Panc1 (cell line): ENCODE measurements at regions not wholly inside any gene's neighbourhood (a gene's known extent, or its start where the extent isn't known, plus 50 kb on each side); places are given as distances from the start of the nearest gene placed in this dataset.
A peak's percentile ranks its signal among the peaks of the same experiment; 100 is the strongest.

ENCODE experiments used
- ATAC-seq: fragments of 200-7000 bp; cut with Tn5 transposase; 2 replicates; pipeline ENCODE4 v1.9.1; 2020; ENCODE audit warnings: mild to moderate bottlenecking, moderate library complexity
- BruUV-seq: library from RNA; stranded (reverse); fragments of 400-500 nt; replicated peaks from 2 replicates; lab custom pipeline; 2021; lab: Mats Ljungman, UMichigan
- CTCF ChIA-PET: fragments of 300-600 bp; sonication (Branson Sonifier 250); formaldehyde crosslinking; loops from one replicate; lab custom pipeline; 2022; ENCODE audit warnings: antibody characterized with exemption; lab: Charles Lee
- POLR2A ChIA-PET: fragments of 300-600 bp; sonication (Branson Sonifier 250); formaldehyde crosslinking; loops from one replicate; lab custom pipeline; 2022; ENCODE audit warnings: antibody characterized with exemption; lab: Charles Lee
- DNase-seq: peaks from one replicate; pipeline ENCODE4 v3.0.0-alpha.2; 2010; ENCODE audit warnings: low read depth, low spot score
- H3K27ac ChIP-seq: 2 replicates; pipeline ENCODE4 v1.5.1; 2011; ENCODE audit warnings: mild to moderate bottlenecking, low read length, inconsistent platforms
- H3K27me3 ChIP-seq: fragments of 200-500 bp; sonication (Bioruptor generic); 2 replicates; pipeline ENCODE4 v1.6.0; 2014; ENCODE audit warnings: low read length, inconsistent platforms; ENCODE audit not compliant: control insufficient read depth, insufficient read depth
- H3K36me3 ChIP-seq: fragments of 200-500 bp; sonication (Bioruptor generic); 2 replicates; pipeline ENCODE4 v1.5.1; 2014; ENCODE audit warnings: inconsistent platforms, mild to moderate bottlenecking, low read length, moderate library complexity; ENCODE audit not compliant: control insufficient read depth, insufficient read depth
- H3K4me1 ChIP-seq: 2 replicates; pipeline ENCODE4 v1.5.1; 2011; ENCODE audit warnings: inconsistent platforms, mild to moderate bottlenecking, low read length, moderate library complexity; ENCODE audit not compliant: control insufficient read depth, insufficient read depth
- H3K4me3 ChIP-seq, 2 experiments: 2 replicates each; pipeline ENCODE4 v1.5.1; 2011 to 2012; ENCODE audit warnings: low read depth in 2 of 2, low read length in 2 of 2, mild to moderate bottlenecking in 2 of 2, inconsistent platforms in 1 of 2, moderate library complexity in 1 of 2
- H3K9me3 ChIP-seq: fragments of 200-500 bp; sonication (Bioruptor generic); 2 replicates; pipeline ENCODE4 v1.5.1; 2014; ENCODE audit warnings: low read depth, mild to moderate bottlenecking, inconsistent platforms, low read length, moderate library complexity; ENCODE audit not compliant: control insufficient read depth, insufficient read depth
- CTCF ChIP-seq: fragments of 450-650 bp; IDR thresholded peaks from 2 replicates; pipeline ENCODE4 v1.5.1; 2017; ENCODE audit warnings: mild to moderate bottlenecking
- POLR2AphosphoS5 ChIP-seq: IDR thresholded peaks from 2 replicates; pipeline ENCODE4 v1.6.1; 2012; ENCODE audit warnings: mild to moderate bottlenecking, low read depth, low read length, moderate library complexity
- REST ChIP-seq, 2 experiments: IDR thresholded peaks; 2 replicates each; pipeline ENCODE4 v1.6.1; 2011 to 2012; ENCODE audit warnings: low read depth in 2 of 2, control low read depth in 1 of 2, low read length in 1 of 2, mild to moderate bottlenecking in 1 of 2, moderate library complexity in 1 of 2; ENCODE audit not compliant: insufficient read depth in 1 of 2
- SIN3A ChIP-seq: IDR thresholded peaks from 2 replicates; pipeline ENCODE4 v1.6.1; 2012; ENCODE audit warnings: low read depth, mild to moderate bottlenecking, low read length, moderate library complexity, borderline replicate concordance; ENCODE audit not compliant: insufficient read depth
- TCF7L2 ChIP-seq: IDR thresholded peaks from 2 replicates; pipeline ENCODE4 v1.6.1; 2011; ENCODE audit warnings: mild to moderate bottlenecking, low read depth, low read length, inconsistent platforms
- in situ Hi-C: cut with HindIII; loops from 2 replicates; pipeline ENCODE4 v1.10.0; 2016; ENCODE audit warnings: low sequenced_read_pairs, low pct_unique_long_range_greater_than_20kb
- intact Hi-C: fragments of 100-400 bp; cut with micrococcal nuclease; formaldehyde crosslinking; loops from one replicate; pipeline ENCODE4 v1.10.0; 2022; ENCODE audit not compliant: unreplicated experiment

- Histone ChIP-seq H3K4me1 (no peaks in the 10 kb centered on the region), H3K36me3 (no peaks in the 10 kb centered on the region), H3K4me3 (no peak overlapping the region), H3K27ac (no peak overlapping the region), H3K9me3 (no peaks in the 10 kb centered on the region), H3K27me3 (no peaks in the 10 kb centered on the region)
- TF ChIP-seq CTCF = no peak
- no peak for TF ChIP-seq REST (IDR thresholded peaks at IDR 0.05; ENCODE audit: insufficient read depth in 1 of 2, low read depth in 2 of 2, low read length in 1 of 2)
- TF ChIP-seq POLR2AphosphoS5 = no peak
- no peak for TF ChIP-seq TCF7L2
- TF ChIP-seq SIN3A = no peak
- POLR2A ChIA-PET = no interaction called here
- ATAC-seq (no peak), DNase-seq (no peak)
- CTCF ChIA-PET = no interaction called here
- no TSS peak for BruUV-seq
- intact Hi-C loops = loop anchor here (1.0 kb wide), 1 partner anchor 490 kb away; no protein-coding TSS in a partner anchor
- in situ Hi-C loops = no loop called here
These were observed 710.6 kb downstream of the MRPL39 start for GRCh38 chr21:24896735-24897124.

GRCh38 chr21:24895885-24896734 lies 711.2 kb downstream of the MRPL39 start:
- TF ChIP-seq TCF7L2 (no peak), CTCF (peak; percentile 27)
- H3K27ac ChIP-seq = no peak overlapping the region
- no peaks in the 10 kb centered on the region for H3K4me1 ChIP-seq
- in situ Hi-C loops (no loop called here), intact Hi-C loops (loop anchor here (1.0 kb wide), 1 partner anchor 490 kb away; no protein-coding TSS in a partner anchor)
- no peak for ATAC-seq
- H3K9me3 ChIP-seq = no peaks in the 10 kb centered on the region
- no peaks in the 10 kb centered on the region for H3K27me3 ChIP-seq
- no TSS peak for BruUV-seq
- no peaks in the 10 kb centered on the region for H3K36me3 ChIP-seq
- CTCF ChIA-PET = no interaction called here
- no peak for DNase-seq
- no peak overlapping the region for H3K4me3 ChIP-seq
- POLR2A ChIA-PET = no interaction called here
